HEK293T (cell line): ENCODE measurements at regions not wholly inside any gene's neighbourhood (a gene's known extent, or its start where the extent isn't known, plus 50 kb on each side); places are given as distances from the start of the nearest gene placed in this dataset.

Experiments
- ELF4 ChIP-seq: fragments of 450-650 bp; IDR thresholded peaks from 2 replicates; pipeline ENCODE4 v1.6.1; 2017; ENCODE audit warnings: antibody characterized with exemption
- FOXA1 ChIP-seq: fragments of 450-650 bp; IDR thresholded peaks from 2 replicates; pipeline ENCODE4 v1.6.1; 2016; ENCODE audit warnings: mild to moderate bottlenecking
- FOXK2 ChIP-seq: fragments of 450-650 bp; IDR thresholded peaks from 2 replicates; pipeline ENCODE4 v1.6.1; 2016; ENCODE audit warnings: mild to moderate bottlenecking
- FOXM1 ChIP-seq: fragments of 450-650 bp; IDR thresholded peaks from 2 replicates; pipeline ENCODE4 v1.6.1; 2017; ENCODE audit warnings: mild to moderate bottlenecking, borderline replicate concordance
- SP1 ChIP-seq: fragments of 450-650 bp; IDR thresholded peaks from 2 replicates; pipeline ENCODE4 v1.6.1; 2017
- ZNF384 ChIP-seq: fragments of 450-650 bp; IDR thresholded peaks from 2 replicates; pipeline ENCODE4 v1.6.1; 2016
- TF ChIP-seq, protein P1 (sequence below): fragments of 450-650 bp; IDR thresholded peaks from 2 replicates; pipeline ENCODE4 v1.6.1; 2016

DNA sequence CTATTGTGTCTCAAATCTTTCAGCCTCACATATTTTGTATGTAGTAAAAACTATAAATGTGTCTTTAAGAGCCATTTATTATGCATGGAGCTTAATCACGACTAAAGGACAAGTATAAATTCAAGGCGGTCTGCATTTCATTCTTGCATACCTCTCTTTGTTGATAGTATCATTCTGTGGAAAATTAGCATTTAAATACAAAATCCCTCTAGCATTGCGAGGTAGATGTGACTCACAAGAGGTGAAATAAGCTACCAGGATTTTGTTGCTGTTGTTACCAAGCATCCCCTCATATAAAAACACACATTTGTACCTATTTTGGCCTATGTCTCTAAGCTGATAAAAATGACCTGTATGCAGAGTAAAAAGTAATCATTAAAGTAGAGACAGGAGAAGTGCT, 537.4 kb upstream of the LUZP2 start:
- TF ChIP-seq, protein P1, sequence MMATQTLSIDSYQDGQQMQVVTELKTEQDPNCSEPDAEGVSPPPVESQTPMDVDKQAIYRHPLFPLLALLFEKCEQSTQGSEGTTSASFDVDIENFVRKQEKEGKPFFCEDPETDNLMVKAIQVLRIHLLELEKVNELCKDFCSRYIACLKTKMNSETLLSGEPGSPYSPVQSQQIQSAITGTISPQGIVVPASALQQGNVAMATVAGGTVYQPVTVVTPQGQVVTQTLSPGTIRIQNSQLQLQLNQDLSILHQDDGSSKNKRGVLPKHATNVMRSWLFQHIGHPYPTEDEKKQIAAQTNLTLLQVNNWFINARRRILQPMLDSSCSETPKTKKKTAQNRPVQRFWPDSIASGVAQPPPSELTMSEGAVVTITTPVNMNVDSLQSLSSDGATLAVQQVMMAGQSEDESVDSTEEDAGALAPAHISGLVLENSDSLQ = no peak
- TF ChIP-seq FOXM1 (no peak), FOXA1 (no peak), SP1 (no peak), FOXK2 (no peak), ELF4 (no peak), ZNF384 (no peak)
